HuH-7.5 (cell line): ENCODE measurements at regions not wholly inside any gene's neighbourhood (a gene's known extent, or its start where the extent isn't known, plus 50 kb on each side); places are given as distances from the start of the nearest gene placed in this dataset.

ENCODE experiments used
- DNase-seq: peaks from one replicate; pipeline ENCODE4 v3.0.0; 2011; ENCODE audit warnings: low spot score

DNA sequence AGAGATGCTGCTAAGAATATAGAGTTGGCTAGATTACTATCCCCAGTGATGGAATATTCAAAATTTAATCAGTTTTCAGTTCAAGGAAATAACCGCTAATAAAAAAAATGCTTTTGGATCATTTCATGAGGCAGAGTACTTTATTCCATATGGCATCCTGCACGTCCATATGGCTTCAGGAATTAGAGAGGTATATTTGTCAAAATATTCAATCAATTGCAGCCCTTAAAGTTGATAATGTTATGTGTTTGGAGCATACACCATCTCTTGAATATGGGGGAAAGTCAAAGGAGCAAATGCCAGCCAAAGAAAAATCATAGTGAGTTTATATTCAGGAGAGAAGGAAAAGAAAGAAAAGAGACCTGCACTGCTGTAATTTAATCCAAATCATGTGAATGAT lies 266.4 kb downstream of the TMEM182 start:
- no peak for DNase-seq
